HepG2 (cell line): ENCODE measurements at regions not wholly inside any gene's neighbourhood (a gene's known extent, or its start where the extent isn't known, plus 50 kb on each side); places are given as distances from the start of the nearest gene placed in this dataset.

Experiments
- POLR2AphosphoS2 ChIP-seq: IDR thresholded peaks from 2 replicates; pipeline ENCODE4 v1.6.1; 2011; ENCODE audit warnings: low read depth, low read length, improper control_type of control experiment
- ZNF501 ChIP-seq: sonication (generic); formaldehyde crosslinking; IDR thresholded peaks from 2 replicates; pipeline ENCODE4 v1.5.1; 2020; ENCODE audit warnings: mild to moderate bottlenecking, moderate library complexity, missing genetic modification reagents

DNA sequence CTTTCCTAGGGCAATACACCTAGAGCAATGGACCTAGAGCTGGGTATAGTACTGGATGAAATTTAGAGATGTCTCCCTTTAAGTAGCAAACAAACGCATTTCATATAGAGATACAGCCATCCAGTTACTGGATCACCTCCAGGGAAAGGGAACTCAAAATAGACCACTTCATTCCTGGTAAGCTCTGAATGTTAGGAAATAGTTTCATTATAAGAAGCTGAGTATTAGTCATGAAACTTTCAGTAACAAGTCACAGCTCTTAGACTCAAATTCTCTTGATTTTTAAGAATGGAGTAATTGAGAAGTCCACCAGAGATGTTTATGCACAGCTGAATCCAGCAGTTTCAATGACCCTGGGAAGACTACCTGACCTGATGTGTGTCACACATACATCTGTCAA, 221.9 kb downstream of the FAM76B start:
- TF ChIP-seq ZNF501 (CRISPR knock-in tag) (no peak), POLR2AphosphoS2 (no peak)
